HG03159 (cell line): ENCODE measurements at regions not wholly inside any gene's neighbourhood (a gene's known extent, or its start where the extent isn't known, plus 50 kb on each side); places are given as distances from the start of the nearest gene placed in this dataset.
"Not testable (repeated sequence)": the region's sequence is repeated elsewhere in the genome, so short reads cannot be mapped to it uniquely, and the experiment has no call there.

Experiments used
- ATAC-seq: cut with Tn5 transposase; IDR thresholded peaks from one replicate; pipeline ENCODE4 v1.9.1; 2021; ENCODE audit warnings: mild to moderate bottlenecking, moderate library complexity; ENCODE audit not compliant: unreplicated experiment

DNA sequence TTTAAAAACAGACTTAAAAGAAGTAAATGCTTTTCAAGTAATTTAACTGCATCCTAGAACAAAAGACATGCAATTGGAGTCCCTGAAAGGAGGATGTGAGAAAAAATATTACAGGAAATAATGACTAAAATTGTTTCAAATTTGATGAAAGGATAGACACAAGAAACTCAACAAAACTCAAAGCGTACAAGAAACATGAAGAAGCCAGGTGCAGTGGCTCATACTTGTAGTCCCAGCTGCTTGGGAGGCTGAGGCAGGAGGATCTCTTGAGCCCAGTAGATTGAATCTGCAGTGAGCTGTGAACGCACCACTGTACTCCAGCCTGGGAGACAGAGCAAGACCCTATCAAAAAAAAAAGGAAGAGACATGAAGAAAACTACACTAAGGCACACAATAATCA, 118.1 kb upstream of the SLC39A10 start:
- ATAC-seq: no peak

DNA sequence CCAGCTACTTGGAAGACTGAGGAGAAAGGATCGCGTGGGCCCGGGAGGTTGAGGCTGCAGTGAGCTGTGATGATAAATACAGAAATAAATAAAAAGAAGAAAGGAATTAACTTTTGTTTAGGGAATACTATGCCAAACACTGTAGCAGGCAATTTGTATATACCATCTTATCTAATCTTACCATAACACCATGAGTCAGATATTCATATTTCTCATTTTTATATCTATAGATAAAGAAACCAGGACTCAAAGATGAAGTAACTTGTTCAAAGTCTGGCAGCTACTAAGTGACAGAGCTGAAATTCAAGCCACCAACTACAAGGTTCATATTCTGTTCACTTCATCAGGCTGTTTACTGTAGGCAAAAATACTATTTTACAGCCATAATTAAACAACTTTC, 119.2 kb upstream of the SLC39A10 start:
- no peak for ATAC-seq

DNA sequence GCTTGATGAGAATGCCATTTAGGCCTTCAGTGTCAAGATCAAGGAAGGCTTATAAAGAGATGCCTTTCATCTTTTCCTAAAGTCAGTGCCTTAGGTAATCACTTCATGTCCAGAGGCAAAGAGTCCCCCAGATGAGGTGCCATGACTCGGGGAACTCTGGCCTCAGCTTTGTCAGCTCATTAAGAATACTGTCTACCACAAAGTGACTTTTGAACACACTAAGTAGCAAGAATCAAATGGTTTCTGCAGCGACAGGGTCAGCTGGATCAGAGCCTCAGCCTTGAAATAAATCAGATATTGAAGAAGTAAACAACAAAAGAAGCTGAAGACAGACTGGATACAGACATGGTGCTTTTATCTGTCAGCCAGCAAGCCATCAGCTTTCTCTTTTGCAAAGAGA, 120.1 kb upstream of the SLC39A10 start:
- no peak for ATAC-seq

DNA sequence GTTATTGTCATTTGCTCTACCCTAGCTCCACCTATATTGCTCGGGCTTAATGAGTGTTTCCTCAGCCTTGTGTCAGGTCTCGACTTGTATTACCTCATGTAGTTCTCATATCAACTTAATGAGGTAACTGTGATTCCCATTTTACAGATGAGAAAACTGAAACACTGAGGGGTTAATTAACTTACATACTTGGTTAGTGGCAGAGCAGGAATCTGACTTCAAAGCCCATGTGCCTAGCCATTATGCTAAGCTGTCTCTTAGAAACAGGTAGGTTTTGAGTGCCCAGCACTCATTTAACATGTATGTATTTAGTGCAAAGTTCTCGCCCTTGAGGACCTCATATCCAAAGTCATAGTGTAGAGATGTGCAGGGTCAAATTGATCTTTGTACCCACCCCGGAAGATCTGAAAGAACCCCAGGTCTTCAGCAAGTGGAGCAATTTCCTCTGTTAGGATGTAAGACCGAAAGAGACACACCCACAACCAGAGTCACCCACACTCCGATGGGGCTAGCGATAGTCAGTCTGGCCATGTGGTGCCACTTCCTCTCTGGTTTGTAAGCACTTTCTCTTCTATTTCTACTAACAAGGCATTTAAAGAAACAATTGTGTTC, 121.0 kb upstream of the SLC39A10 start:
- ATAC-seq: peak; percentile 93

DNA sequence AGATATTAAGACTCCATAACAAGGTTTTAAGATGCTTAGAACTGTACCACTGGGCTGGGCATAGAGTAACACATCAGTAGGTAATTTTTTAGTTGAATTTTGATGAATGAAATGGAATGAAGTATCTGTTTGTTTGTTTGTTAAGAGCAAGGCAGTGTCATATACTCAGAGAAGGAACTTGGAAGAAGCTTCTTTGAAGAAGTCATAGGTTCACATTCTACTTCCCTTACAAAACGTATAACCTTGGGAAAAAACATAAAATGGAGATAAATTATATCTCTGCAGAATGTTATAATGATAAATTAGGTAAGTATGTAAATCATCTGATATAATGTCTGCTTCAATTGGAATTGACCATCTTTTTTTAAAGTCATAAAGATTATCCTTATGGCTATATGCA, 122.1 kb upstream of the SLC39A10 start:
- ATAC-seq: no peak

DNA sequence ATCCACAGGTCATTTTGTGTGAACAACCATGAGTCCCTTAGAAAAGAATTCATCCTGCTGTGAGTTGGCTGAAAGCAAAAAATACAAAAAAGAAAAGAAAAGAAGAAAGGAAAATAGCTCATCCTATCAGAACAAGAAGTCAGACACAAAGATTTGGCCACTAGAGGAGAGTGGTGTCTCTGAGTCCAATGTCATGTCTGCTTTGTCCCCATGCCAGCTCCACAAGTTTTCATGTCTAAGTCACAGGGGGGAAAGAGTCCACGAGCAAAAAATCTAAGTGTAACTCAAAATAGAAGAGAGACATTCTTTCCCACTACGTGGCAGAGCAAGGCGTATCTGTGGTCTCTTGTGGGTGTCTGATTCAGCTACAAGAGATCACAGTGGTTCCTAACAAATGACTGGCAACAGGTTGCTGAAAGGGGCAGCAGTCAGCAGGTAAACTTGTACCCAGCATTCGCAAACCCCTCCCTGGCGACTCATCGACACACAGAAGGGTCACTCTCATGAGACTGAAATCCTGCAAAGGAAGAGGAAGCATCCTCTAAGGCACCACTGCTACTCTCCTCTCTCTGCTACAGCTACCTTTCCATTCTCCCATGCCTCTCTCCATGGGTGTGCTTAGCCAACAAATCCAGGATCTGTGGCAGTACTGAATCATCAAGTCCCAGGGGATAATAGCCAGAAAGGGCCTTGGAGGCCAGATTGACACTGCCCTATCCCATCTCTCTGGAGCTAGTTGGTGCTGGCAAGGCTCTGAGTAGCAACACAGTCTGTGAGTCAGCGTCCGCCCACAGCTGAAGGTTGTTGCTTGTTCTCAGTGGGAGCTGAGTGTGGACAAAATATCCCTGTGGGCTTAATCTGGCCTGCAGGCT, 123.0 kb upstream of the SLC39A10 start:
- peak; percentile 24 for ATAC-seq

DNA sequence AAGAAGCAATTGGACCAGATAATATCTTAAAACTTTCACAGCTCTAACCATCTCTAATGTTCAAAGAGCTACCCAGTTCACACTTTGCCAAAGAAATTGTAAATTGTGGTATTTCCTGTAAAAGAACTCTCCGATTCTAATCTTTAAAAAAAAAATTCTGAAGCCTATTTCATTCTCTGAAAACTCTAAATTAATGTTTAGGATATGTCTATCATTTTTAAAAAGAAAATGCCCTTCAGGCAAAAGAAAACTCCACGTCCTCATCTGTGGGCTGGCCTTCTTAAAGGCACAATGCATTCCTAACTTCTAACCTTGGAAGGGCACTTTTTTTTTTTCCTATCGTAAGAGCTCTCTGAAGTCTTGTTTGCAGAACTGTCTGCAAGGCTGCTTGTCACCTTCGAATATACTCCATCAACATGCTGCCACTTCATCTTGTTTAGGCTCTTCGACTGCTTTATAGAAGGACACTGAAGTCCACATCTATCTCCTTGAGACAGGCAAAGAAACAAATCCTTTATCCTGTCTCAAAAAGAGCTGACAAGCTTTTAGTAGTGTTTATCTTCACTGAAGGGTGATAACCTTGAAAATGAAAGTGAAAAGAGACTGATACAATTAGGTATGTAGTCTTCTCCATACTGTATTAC, 124.3 kb upstream of the SLC39A10 start:
- peak; percentile 41 for ATAC-seq

DNA sequence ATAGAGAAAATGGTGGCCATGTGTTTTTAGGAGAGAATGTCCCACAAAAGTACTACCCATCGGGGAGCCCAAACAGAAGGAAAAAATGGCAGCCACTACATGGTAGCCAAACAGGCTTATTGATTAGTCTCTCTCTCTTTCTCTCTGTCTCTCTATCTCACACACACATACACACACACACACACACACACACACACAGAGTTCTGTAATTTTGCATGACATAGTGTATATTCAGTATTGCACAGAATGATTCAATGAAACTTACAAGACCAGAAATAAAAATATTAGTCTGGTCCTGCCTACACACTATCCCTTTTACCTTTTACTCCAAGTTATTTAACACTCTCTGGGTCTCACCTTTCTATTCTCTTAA, 124.8 kb upstream of the SLC39A10 start:
- no peak for ATAC-seq

DNA sequence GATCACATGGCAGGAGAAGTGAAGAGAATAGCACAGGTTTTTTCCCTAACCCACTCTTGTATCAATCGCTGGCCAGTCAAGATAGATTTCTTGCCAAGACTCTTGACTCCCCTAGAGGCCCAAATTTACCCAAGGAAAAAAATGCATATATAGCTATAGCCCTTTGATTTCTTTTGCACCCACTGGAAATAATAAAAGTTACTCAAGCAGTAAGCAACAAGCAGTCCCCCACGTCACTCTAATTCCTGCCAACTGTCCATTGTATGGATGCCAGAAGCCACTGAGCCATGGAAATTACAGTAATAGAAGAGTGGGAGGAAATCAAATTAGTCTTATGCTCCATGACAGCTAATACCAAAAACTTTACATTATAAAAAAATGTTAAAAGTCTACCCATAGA, 125.3 kb upstream of the SLC39A10 start:
- ATAC-seq: no peak

DNA sequence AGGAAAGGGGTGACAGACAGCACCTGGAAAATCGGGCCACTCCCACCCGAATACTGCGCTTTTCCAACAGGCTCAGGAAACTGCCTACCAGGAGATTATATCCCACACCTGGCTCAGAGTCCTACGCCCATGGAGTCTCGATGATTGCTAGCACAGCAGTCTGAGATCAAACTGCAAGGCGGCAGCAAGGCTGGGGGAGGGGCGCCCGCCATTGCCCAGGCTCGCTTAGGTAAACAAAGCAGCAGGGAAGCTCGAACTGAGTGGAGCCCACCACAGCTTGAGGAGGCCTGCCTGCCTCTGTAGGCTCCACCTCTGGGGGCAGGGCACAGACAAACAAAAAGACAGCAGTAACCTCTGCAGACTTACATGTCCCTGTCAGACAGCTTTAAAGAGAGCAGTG, 133.8 kb upstream of the SLC39A10 start:
- not testable (repeated sequence) for ATAC-seq

DNA sequence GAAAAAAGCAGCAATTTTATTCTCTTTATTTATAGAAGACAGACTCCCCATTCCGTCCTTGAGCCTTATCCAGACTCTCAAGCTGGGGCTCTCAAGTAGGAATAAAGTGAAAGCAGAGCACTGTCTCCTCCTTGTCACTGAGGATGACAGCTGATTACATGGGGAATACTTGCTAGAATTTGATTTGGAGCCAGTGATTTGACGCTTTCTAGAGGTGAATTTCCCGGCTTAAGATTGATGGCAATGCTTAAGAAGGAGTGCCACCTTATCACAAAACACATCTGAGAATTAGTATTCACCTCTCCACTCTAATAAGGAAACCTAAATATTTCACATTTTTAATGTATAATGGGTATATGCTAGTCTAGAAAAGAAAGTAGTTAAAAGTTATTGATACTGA, 135.4 kb upstream of the SLC39A10 start:
- no peak for ATAC-seq

DNA sequence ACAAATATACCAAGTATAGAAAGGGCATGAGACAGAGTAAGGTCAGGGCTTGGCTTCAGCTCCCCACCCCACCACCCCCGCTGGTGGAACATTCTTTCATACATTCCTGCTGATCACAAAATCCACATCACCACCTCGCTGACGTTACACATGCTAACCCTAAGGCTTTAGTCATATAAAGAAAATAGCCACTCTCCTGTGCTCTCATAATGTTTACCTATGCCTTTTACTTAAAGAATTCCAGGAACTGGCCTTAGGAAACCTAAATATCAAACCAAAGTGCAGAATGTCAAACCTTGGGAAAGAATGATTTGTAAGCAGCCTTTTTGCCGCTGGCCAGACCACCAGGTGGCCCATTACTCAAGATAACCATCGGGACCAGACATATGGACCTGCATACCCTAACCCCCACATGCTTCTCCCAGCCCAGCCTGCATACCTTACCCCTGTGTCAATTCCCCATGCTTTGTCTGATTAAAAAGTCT, 136.3 kb upstream of the SLC39A10 start:
- no peak for ATAC-seq

DNA sequence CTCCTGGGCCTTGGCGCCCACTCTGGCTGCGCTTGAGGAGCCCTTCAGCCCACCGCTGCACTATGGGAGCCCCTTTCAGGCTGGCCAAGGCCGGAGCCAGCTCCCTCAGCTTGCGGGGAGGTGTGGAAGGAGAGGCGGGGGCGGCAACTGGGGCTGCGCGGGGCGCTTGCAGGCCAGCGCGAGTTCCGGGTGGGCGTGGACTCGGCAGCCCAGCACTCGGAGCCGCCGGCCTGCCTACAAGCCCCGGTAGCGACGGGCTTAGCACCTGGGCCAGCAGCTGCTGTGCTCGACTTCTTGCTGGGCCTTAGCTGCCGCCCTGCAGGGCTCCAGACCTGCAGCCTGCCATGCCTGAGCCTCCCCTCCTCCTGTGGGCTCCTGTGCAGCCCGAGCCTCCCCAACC, 141.5 kb upstream of the SLC39A10 start:
- ATAC-seq: no peak

DNA sequence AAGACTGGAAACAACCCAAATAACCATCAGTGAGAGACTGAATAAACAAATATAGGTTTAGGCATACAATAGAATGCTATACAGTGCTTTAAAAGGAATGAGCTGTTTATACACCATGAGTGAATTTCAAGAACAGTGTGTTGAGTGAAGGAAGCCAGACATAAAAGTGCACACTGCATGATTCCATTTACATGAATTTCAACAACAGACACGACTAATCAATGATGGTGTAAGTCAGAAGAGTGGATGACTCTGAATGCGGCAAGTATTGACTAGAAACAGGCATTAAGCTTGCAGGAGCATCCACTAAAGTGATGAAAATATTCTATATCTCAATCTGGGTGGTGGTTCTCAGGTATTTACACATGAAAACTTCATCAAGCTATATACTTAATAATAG, 142.7 kb upstream of the SLC39A10 start:
- ATAC-seq: no peak

DNA sequence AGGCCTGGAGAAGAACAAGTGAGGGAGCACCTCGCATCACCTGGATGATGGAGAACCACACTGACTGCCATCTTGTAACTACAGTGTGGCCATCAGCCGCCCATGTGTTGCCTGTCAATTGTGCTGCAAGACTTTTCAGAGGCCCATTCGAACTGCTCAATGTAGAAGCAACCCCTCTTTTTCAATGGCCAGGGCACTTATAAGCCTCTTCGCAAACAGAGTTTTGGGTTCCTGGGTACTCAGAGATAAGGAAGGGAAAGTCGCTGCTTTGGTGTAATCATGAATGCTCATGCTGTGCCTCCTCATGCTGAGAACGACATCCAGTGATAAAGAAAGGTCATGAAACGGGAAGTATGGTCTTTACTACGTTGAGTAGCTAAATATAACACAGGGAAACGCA, 143.9 kb upstream of the SLC39A10 start:
- no peak for ATAC-seq

DNA sequence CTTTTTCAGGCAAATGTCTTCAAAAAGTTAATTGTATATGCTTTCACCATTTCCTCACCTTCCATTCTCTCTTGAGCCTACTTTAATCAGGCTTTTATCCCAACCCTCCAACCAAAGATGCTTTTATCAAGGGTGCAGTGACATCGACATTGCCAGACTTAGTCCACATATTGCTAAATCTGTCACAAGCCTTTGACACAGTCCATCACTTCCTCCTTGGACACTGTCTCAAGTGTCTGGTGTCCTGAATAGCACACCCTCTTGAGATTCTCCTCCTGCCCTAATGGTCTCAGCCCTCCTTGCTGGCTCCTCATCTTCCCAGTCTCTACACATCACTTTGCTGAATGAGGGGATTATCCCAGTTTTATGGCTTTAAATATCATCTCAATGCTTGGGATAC, 147.5 kb upstream of the SLC39A10 start:
- no peak for ATAC-seq

DNA sequence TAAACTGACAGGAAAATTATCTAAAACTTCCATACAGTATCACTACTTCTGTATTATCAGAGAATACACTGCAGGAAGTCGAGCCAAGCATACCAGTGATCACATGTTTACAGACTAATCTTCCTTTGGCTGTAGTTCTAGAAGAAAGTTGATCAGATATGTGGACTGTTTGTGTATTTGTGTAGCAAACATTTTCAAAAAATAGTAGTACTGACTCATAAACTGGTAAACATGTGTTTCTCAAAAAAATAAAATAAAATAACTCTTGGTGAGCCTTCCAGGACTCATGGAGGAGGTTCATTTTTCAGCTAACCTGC, 148.9 kb upstream of the SLC39A10 start:
- no peak for ATAC-seq

DNA sequence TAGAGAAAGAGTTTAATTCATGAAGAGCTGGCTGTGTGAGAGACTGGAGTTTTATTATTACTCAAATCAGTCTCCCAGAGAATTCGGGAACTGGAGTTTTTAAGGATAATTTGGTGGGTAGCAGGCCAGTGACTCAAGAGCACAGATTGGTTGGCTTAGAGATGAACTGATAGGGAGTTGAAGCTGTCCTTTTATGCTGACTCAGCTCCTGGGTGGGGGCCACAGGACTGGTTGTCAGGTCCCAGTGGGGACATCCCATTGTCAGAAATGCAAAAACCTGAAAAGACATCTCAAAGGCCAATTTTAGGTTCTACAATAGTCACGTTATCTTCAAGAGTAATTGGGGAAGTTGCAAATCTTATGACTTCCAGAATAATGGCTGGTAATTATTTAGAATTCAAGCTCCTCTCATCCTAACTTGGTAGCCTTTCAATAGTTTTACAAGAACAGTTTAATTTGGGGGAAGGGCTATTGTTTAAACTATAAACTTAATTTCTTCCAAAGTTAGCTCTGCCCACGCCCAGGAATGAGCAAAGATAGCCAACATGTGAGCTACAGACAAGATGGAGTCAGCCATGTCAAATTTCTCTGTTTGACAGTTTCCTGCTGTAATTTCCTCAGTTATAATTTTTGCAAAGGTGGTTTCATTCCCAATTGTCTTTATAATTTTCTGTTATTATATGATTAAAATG, 149.4 kb upstream of the SLC39A10 start:
- no peak for ATAC-seq

DNA sequence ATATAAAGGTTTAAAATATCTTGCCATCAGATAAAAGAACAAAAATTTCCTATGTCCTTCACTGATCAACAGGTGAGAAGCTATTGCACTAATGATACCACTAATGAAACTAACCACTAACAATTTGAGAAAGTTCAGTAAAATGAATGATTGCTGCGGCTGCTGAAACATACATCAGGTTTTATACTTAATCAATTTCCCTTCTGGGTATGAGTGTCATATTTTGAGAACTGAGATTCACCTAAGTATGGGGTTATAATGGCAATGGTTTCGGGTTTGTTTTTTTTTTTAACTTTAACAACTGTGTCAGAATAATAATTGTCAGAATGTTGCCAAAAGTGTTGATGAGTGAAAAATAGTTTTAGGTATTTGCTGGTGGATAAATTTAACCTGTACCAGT, 151.3 kb upstream of the SLC39A10 start:
- ATAC-seq: peak; percentile 98

DNA sequence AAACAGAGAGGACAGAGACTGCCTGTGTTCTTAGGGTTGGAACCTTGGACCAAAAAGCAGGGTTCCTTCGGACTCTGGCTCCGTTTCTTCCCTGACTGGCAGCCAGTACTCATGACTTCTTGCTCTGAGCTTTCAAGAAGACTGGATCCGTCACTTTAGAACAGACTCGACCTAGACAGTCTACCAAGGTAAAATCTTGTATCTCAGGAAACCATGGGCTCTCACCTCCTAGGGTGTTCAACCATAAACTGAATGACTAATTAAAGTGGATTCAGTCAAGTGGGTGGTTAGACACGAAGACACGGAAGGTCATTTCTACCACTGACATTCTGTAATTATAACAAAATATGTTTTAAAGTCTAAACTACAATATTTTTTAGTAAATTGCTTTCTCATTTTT, 153.8 kb upstream of the SLC39A10 start:
- no peak for ATAC-seq

DNA sequence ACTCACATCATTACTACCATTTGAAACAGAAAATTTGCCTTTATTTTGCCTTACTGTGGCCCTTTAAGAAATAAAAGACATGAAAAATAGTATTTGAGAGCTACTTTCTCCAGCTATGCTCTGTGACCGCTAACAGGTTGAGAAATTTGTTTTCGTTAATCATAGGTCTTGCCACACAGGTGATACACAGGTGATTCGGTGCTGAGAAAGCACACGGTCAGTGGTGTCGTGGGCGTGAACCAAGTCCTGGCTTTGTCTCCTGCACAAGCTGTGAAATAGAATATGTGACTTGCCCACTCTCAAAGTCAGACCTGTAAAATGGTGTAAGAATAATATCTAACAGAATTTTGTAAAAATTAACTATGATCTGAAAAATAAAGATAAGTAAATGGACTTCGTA, 155.3 kb upstream of the SLC39A10 start:
- ATAC-seq: no peak

DNA sequence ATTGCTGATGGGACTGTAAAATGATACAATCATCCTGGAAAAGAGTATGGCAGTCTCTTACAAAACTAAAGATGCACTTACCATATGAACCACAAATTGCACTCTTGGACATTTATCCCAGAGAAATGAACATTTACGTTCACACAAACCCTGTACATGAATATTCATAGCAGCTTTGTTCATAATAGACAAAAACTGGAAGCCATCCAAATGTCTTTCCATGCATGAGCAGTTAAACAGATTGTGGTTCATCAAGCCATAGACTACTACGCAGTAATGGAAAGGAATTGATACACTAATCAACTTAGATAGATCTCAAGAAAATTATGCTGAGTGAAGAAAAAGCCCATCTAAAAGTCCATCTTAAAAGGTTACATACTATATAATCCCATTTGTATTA, 156.1 kb upstream of the SLC39A10 start:
- ATAC-seq: no peak
